NT2/D1 (cell line): ENCODE measurements at regions not wholly inside any gene's neighbourhood (a gene's known extent, or its start where the extent isn't known, plus 50 kb on each side); places are given as distances from the start of the nearest gene placed in this dataset.

Experiments used
- SUZ12 ChIP-seq: IDR thresholded peaks from 2 replicates; pipeline ENCODE4 v1.6.1; 2011; ENCODE audit not compliant: insufficient read length, insufficient read depth; ENCODE audit errors: extremely low read depth
- ZNF274 ChIP-seq: IDR thresholded peaks from 2 replicates; pipeline ENCODE4 v1.6.1; 2011; ENCODE audit warnings: mild to moderate bottlenecking, low read depth, low read length

GRCh38 chr2:212722046-212722445, 183.4 kb upstream of the ERBB4 start:
- no peak for TF ChIP-seq ZNF274
- TF ChIP-seq SUZ12 = no peak
